ENCODE measurements at regions not wholly inside any gene's neighbourhood (a gene's known extent, or its start where the extent isn't known, plus 50 kb on each side); places are given as distances from the start of the nearest gene placed in this dataset.
A peak's percentile ranks its signal among the peaks of the same experiment; 100 is the strongest.

DNA sequence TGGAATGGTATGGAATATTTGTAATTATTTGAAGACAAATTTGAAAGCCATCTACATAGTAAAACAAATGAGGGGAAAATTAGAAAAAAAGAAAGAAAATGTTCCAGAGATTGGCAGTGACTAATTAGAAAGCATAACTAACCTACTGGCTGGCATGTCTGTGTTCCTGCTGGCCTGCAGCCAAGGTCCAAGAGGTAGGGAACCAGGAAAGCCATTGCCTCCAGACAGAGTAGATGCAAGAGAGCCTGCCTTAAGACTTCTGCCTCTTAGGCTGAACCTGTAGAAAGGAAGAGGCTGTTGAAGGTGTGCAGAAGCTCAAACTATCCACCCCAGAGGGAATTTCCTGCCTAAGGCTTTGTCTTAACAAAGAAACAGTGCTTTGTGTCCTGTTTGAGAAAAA, 982.0 kb downstream of the SORCS1 start:
- intact Hi-C loops (cut with DNase I; ENCODE audit: low total_unique reads), result no loop called here
- Histone ChIP-seq H3K4me1 (no peaks in the 10 kb centered on the region), H3K27ac (no peak overlapping the region), H3K36me3 (no peaks in the 10 kb centered on the region), H3K9me3 (no peaks in the 10 kb centered on the region), H3K27me3 (no peaks in the 10 kb centered on the region), H3K4me3 (no peak overlapping the region)
- no peak for DNase-seq
- TF ChIP-seq CTCF (IDR thresholded peaks at IDR 0.05) (no peak), POLR2A (IDR thresholded peaks at IDR 0.05) (no peak)

- Histone ChIP-seq H3K4me3 (no peak overlapping the region), H3K27ac (no peak overlapping the region), H3K9me3 (no peaks in the 10 kb centered on the region), H3K27me3 (no peaks in the 10 kb centered on the region), H3K36me3 (no peaks in the 10 kb centered on the region), H3K4me1 (no peaks in the 10 kb centered on the region)
- intact Hi-C loops (cut with DNase I; ENCODE audit: low total_unique reads), result no loop called here
- TF ChIP-seq CTCF (IDR thresholded peaks at IDR 0.05), result no peak
- no peak for TF ChIP-seq POLR2A (IDR thresholded peaks at IDR 0.05)
- DNase-seq, result no peak
Measured at GRCh38 chr10:106181501-106181900, 983.0 kb downstream of the SORCS1 start.

DNA sequence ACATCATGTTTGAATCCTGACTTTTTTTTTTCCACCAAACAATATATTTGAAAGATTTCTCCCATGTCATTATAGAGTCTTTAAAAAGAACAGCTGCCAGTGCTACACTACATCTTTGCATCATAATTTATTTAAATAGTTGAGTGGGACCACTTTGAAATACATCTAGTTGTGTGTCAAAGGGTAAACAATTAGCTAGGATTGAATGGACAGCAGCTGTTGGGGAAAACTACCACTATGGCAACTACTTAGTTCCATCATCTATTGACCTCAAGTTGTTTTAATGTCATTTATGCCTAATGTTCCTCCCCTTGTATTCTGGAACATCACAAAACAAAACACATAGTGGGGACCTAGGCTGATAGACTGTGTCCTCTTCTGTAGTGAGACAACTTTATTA, 985.1 kb downstream of the SORCS1 start:
- Histone ChIP-seq H3K27me3 (no peaks in the 10 kb centered on the region), H3K4me3 (no peak overlapping the region), H3K36me3 (no peaks in the 10 kb centered on the region), H3K27ac (no peak overlapping the region), H3K4me1 (no peaks in the 10 kb centered on the region), H3K9me3 (no peaks in the 10 kb centered on the region)
- TF ChIP-seq POLR2A (IDR thresholded peaks at IDR 0.05) (no peak), CTCF (IDR thresholded peaks at IDR 0.05) (no peak)
- no peak for DNase-seq
- intact Hi-C loops (cut with DNase I; ENCODE audit: low total_unique reads), result no loop called here

DNA sequence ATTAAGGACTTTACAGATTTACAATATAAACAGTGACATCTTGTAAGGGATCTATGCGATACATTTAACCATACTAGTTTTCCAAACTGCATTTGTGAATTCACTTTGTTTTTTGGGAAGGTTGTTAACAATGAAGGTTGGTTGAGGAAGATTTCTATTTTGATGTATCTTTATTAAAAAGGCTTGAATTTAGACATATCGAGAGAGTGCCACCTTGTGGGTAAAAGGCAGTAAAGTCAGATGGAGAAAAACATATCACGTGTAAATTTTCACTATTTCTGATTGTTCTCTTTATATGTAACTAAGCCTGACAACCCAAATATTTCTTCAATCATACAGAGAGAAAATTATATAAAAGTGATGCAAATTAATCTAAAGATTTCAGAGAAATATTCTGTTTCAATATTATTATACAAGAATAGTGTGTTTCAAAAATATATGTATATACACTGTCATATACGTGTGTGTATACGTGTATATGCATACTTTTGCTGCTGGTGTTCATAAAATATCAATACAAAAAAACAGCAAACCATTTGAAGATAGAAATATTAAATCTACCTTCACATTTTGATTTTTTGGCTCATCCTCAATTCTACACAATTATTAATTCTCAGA, 988.6 kb downstream of the SORCS1 start:
- intact Hi-C loops (cut with DNase I; ENCODE audit: low total_unique reads), result no loop called here
- TF ChIP-seq CTCF (IDR thresholded peaks at IDR 0.05) (peak in 2 of 4 experiments; percentile 7 to 23), POLR2A (IDR thresholded peaks at IDR 0.05) (no peak)
- Histone ChIP-seq H3K27ac (no peak overlapping the region), H3K27me3 (no peaks in the 10 kb centered on the region), H3K4me3 (no peak overlapping the region), H3K9me3 (no peaks in the 10 kb centered on the region), H3K36me3 (no peaks in the 10 kb centered on the region), H3K4me1 (no peaks in the 10 kb centered on the region)
- no peak for DNase-seq

- Histone ChIP-seq H3K27ac (no peak overlapping the region), H3K4me3 (no peak overlapping the region), H3K9me3 (no peaks in the 10 kb centered on the region), H3K36me3 (no peaks in the 10 kb centered on the region), H3K4me1 (no peaks in the 10 kb centered on the region), H3K27me3 (no peaks in the 10 kb centered on the region)
- no peak for DNase-seq
- TF ChIP-seq POLR2A (IDR thresholded peaks at IDR 0.05) (no peak), CTCF (IDR thresholded peaks at IDR 0.05) (no peak)
- intact Hi-C loops (cut with DNase I; ENCODE audit: low total_unique reads), result no loop called here
Measured at GRCh38 chr10:106173838-106174237, 990.7 kb downstream of the SORCS1 start.

Measured in uterus (tissue), 3 donors.